Stimulated activated CD8-positive, alpha-beta memory T cell treated with anti-CD3 and anti-CD28 coated beads, Interleukin-7, amount 100 ng/mL, for 48 hours (primary cell): ENCODE measurements at regions not wholly inside any gene's neighbourhood (a gene's known extent, or its start where the extent isn't known, plus 50 kb on each side); places are given as distances from the start of the nearest gene placed in this dataset.

Experiments used
- DNase-seq, 2 donors: peaks; one replicate each; pipeline ENCODE4 v3.0.0-alpha.2; 2020; ENCODE audit warnings: low read depth in 1 of 2; ENCODE audit errors: extremely low read depth in 1 of 2

DNA sequence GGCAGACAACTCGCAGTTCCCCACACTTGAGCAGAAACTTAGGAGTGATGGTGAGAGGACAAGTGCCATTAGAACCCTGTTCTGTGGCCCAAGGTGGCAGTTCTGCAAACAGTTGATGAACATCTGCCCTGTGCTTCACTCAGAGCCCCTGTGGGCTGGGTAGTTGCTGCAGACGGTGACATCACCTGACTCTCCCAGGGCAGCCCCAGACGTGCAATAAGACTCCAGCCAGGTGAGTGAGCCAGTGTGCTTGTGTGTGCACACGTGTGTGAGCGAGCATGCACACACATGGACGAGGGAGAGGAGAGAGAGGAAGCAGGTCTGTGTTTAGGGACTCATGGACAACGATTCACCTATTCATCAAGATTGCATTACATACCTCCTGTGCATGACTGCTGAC is 136.0 kb upstream of the GLI2 start:
- no peak for DNase-seq

DNA sequence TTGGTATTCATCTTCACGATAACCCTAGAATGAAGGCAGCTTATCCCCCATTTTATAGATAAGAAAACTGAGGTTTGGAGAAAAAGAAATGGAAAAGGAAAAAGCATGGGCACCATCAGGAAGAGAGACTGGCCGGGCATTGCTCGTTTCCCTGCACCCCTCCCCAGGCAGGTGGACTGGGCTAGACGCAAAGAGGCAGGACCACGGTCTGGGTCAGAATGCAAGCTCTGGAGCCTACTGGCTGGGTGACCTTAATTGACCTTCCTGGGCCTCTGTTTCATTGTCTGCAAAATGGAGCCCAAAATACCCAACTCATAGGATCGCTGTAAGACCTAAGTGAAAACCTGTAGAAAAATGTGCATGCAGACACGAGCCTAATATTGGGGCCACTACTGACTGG is 135.3 kb upstream of the GLI2 start:
- no peak for DNase-seq

- DNase-seq: no peak
Observed at GRCh38 chr2:120600786-120601185, 134.9 kb upstream of the GLI2 start.

DNA sequence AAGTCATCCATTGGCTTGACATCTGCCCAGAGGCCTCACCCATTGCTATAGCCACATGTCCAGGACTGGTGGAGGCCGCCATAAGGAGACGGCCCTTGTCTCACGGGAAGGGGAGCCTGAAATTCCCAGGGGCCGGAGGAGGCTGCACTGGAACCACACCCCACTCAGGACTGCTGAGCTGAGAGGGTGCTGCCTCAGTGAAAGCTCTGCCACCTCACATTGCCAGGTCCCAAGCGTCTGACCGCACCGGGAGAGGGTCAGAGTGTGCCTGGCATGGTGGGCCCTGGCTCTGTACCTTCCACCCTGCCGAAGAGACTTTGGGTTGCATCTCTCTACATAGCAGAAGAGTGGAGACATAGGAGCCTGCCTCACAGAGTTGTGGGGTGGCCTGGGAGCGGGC is 134.1 kb upstream of the GLI2 start:
- no peak for DNase-seq

DNA sequence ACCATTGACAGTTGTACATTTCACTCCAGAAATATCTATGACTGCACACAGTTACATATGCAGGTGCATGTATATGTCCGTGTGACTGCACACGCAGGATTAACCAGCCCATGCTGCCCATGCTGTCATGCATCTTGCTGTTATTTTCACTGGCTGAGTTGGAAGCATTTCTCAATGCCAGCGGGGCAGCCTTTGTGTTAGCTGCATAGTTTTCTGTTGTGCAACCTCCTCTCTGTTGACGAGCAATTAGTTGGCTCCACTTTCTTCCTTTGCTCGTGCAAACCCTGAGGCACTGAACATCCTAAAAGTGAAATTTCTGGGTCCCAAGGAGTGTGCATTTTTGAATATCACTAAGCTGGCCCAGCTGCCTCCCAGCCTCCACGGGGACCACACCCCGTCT is 133.4 kb upstream of the GLI2 start:
- DNase-seq: no peak

GRCh38 chr2:120604767-120605166 is 130.9 kb upstream of the GLI2 start:
- DNase-seq: no peak

DNA sequence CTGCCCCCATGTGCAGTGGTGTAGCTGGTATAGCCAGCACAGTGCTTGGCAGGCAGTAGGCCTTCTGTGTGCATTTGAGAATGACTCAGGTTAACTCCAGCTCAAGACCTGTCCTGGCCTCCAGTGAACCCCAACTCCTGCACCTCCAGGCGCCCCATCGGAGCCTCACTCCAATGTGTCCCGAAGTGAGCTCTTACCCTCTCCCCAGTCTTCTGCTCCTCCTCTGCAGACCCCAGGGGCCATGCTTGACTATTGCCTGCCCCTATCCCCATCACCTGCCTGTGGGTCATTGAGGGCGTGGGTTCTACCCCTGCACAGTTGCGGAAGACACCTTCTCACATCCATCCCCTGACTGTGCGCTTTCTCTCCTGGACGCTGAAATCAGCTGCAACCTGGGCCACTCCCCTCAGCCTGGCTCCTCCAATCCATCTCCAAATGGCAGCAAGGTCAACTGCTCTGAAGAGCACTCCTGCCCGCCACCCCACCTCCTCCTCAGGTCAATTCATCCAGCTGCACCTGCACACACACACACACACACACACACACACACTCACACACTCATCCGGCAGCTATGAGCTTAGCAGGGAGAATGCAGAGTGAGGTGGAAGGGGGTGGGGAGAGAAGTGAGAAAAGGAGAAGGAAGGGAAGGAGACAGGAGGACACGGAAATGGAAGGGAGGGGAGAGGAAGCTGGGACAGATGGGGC is 130.3 kb upstream of the GLI2 start:
- DNase-seq: no peak

DNA sequence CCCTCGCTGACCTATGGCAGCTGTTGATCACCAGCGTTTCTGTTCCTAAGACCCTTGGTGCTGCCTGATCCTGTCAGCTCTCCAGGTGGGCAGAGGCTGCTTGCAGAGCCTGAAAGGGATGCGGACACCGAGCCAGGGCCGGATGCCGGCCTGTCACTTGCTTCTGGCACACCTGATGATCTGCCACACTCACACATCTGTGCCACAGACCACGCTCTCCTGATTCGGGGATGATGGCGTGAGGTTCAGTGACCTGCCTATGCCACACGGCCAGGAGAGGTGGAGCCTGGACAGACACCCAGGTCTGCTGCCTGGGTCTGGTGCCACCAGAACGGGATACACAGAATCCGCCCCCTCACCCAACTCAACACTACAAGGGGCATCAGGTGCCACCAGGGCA is 129.4 kb upstream of the GLI2 start:
- no peak for DNase-seq

DNA sequence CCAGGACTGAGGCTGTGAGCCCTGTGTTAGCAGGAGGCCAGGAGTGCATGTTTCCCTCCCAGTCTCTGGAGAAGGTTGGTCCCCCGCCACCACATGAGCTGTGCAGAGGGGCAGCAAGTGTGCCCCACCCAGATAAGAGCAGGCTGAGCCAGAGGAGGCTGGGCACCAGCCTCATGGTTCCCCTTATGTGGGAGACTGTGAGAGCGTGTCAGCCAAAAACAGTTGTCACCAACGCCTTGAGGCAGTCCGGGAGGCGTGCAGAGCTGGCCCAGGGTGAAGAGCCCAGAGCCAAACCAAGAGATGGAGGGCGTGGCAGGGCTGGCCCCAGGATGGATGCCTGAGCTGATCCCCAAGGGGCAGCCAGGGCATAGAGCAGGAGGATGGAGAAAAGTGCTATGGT is 128.7 kb upstream of the GLI2 start:
- DNase-seq: no peak

- no peak for DNase-seq
Observed at GRCh38 chr2:120607506-120607905, 128.2 kb upstream of the GLI2 start.

- DNase-seq: no peak
Observed at GRCh38 chr2:120607996-120608395, 127.7 kb upstream of the GLI2 start.

- no peak for DNase-seq
Observed at GRCh38 chr2:120609826-120610395, 125.8 kb upstream of the GLI2 start.

DNA sequence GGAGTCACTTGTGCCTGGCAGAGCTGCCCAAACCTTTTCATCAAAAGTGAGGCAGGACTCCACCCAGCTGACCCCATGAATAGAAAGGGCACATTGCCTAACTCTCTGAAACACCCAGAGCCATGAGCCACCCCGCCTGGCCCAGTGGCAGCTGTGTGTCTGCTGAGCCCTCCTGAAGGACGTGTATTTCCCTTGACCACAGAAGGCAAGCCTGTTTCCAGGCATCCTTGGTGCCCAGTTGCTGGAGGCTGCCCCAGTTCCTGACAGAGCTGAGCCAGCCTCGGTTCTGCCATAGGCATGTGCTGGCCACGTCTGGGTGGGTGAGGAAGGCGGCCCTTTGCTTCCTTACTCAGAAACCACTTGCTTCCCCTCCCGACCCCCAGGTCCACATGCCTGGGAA is 124.7 kb upstream of the GLI2 start:
- no peak for DNase-seq

DNA sequence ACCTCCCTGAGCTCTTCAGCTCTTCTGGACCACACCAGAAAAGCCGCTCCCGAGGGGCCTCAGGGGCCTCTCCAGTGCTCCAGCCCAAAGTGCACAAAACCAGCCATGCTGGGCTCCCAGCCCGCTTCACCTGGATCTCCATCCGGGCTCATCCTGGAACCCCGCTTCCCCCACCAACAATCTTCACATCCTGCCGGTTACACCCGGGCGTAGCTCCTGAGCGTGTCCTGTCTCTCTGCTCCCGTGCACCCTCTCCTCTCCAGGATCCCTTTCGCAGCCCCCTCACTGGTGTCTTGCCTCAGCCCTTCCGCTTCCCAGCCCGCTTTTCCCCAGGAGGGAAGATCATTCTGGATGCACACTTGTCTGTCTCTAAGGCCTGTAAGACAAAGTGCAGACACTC is 123.7 kb upstream of the GLI2 start:
- no peak for DNase-seq

GRCh38 chr2:120612471-120612870 is 123.2 kb upstream of the GLI2 start:
- no peak for DNase-seq

GRCh38 chr2:120612931-120613330 is 122.7 kb upstream of the GLI2 start:
- DNase-seq: no peak

DNA sequence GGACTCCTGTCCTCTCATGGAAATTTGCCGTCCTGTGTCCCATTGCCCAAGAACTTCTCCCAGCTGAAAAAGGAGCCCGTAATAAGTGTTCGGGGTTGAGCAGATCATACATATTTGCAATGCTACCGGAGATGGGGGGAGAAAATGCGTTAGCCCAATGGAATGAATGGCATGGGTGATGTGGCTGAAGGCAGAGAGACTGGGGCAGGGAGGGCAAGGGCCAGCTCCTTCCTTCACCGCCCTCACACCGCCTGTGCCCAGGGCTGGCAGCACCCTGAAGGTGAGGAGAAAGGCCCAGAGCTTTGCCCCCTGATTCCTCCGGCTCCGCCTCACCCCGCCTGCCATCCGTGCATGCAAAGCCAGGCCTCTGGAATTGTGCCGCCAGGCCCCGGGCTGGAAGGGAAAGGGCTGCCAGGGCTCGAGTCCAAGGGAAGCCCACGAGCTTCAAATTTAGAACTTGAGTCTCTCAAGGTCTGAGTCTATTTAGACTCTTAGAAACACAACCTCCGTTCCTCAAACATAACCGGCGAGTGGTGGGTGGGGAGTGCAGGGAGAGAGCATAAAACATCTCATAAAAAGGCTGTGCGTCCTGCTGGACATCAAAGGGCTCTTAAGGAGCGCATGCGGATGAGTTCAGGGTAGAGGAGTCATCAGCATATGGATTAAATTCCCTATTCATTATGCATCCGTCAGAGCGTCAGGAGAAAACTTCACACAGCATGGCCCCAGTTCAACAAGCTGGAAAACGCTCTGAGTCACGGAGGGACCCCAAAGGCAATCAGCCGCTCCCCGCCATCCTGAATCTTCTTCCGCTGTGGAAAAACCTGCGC is 121.7 kb upstream of the GLI2 start:
- no peak for DNase-seq

DNA sequence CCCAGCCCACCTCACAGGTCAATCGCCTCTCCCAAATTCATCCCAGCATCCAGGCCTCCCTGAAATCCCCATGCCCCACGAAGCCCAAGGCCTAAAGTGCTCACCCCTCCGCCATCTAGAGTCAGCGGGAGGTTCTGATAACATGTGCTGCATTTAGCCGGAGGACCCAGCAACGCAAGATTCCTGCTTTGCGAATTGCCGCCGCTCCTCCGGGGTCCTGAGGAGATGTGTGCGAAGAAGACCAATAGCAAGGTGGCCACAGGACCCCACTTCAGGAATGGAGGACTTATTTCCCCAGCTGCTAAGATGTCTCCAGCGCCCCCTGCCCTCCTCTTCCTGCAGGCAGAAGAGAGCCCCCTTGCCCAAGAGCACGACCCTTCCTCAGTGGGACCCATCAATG is 120.8 kb upstream of the GLI2 start:
- no peak for DNase-seq

DNA sequence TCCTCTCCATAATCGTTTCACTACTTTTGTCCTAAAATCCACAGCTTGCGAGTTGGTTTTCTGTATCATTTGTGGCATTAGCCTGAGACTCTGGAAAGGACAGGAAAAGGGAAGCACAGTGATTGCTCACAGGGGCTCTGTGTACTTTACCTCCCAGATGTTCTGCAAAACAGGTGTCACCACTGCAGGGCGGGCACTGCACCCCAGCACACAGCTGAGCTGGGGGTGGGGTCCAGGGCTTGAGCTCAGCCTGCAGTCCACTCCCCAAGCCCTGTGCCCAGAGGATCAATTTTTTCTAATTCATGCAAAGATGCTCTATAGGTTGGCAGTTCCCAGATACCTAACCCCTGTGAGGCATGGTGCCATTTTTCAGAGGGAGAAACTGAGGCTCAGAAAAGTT is 119.4 kb upstream of the GLI2 start:
- no peak for DNase-seq

DNA sequence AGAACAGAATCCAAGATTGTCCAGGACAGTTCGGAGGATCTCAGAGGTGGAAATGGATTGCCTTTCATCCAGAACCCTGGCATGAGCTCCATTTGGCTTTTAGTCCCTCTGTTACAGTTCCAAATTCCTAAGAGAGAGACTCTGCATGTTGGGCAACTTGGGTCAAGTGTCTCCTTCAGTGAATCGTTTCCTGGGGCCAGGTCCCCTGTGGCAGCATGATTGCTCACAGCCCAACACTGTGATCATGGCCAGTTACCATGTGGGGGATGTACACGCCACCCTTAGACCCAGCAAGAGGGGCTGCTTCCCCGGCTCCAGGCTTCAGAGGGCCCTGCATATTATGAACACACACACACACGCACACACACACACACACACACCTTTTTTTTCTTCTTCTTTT is 118.6 kb upstream of the GLI2 start:
- no peak for DNase-seq

GRCh38 chr2:120618830-120619229 is 116.8 kb upstream of the GLI2 start:
- DNase-seq: no peak

DNA sequence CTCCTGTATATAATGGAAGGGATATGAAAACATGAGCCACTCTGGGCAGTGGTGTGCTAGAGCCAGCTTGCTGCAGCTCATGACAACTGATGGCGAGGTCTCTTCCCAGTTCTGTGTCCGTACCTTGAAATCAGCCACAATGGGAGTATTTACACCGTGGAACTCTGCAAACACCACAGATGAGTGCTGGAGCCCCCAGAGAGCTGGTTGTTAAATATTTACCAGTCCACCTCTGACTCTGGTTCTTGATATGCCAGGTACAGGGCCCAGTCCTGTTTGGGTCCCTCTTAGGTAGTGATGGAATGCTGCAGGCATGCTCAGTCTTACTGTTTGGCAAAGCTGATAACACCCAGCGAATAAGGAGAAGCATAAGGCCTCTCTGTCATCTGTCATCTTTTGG is 116.1 kb upstream of the GLI2 start:
- DNase-seq: no peak
